ENCODE measurements at regions not wholly inside any gene's neighbourhood (a gene's known extent, or its start where the extent isn't known, plus 50 kb on each side); places are given as distances from the start of the nearest gene placed in this dataset.
"Not testable (repeated sequence)": the region's sequence is repeated elsewhere in the genome, so short reads cannot be mapped to it uniquely, and the experiment has no call there.

- no peak for DNase-seq
Measured at GRCh38 chr4:170949084-170949483, 859.3 kb upstream of the AADAT start.

- no peak for DNase-seq
Measured at GRCh38 chr4:170940043-170940724, 850.4 kb upstream of the AADAT start.

GRCh38 chr4:170938588-170938987, 848.8 kb upstream of the AADAT start:
- no peak for DNase-seq

- no peak for DNase-seq
Measured at GRCh38 chr4:170931321-170931720, 841.6 kb upstream of the AADAT start.

- no peak for DNase-seq
Measured at GRCh38 chr4:170888660-170889059, 798.9 kb upstream of the AADAT start.

- DNase-seq = no peak
Measured at GRCh38 chr4:170887396-170887795, 797.6 kb upstream of the AADAT start.

- no peak for DNase-seq
Measured at GRCh38 chr4:170884969-170885570, 795.3 kb upstream of the AADAT start.

- DNase-seq = not testable (repeated sequence)
Measured at GRCh38 chr4:170881646-170882045, 791.9 kb upstream of the AADAT start.

- no peak for DNase-seq
Measured at GRCh38 chr4:170875868-170876267, 786.1 kb upstream of the AADAT start.

GRCh38 chr4:170872794-170873193, 783.0 kb upstream of the AADAT start:
- no peak for DNase-seq

- no peak for DNase-seq
Measured at GRCh38 chr4:170868170-170868569, 778.4 kb upstream of the AADAT start.

- DNase-seq = no peak
Measured at GRCh38 chr4:170854097-170854496, 764.3 kb upstream of the AADAT start.

GRCh38 chr4:170853422-170854021, 763.8 kb upstream of the AADAT start:
- no peak for DNase-seq

- no peak for DNase-seq
Measured at GRCh38 chr4:170849969-170850368, 760.2 kb upstream of the AADAT start.

GRCh38 chr4:170827562-170828274, 738.0 kb upstream of the AADAT start:
- DNase-seq = no peak

- DNase-seq = no peak
Measured at GRCh38 chr4:170818786-170819185, 729.0 kb upstream of the AADAT start.

- DNase-seq = no peak
Measured at GRCh38 chr4:170805352-170805751, 715.6 kb upstream of the AADAT start.

GRCh38 chr4:170804930-170805329, 715.2 kb upstream of the AADAT start:
- DNase-seq = no peak

GRCh38 chr4:170803492-170803891, 713.7 kb upstream of the AADAT start:
- no peak for DNase-seq

- no peak for DNase-seq
Measured at GRCh38 chr4:170801771-170802170, 712.0 kb upstream of the AADAT start.

- no peak for DNase-seq
Measured at GRCh38 chr4:170794525-170794924, 704.8 kb upstream of the AADAT start.

- DNase-seq = not testable (repeated sequence)
Measured at GRCh38 chr4:170788540-170789051, 698.8 kb upstream of the AADAT start.

- DNase-seq = no peak
Measured at GRCh38 chr4:170777663-170778062, 687.9 kb upstream of the AADAT start.

GRCh38 chr4:170776983-170777382, 687.2 kb upstream of the AADAT start:
- no peak for DNase-seq

All from DMS79 treated with DMSO at 0.1 percent for 48 hours (cell line).